ENCODE measurements at regions not wholly inside any gene's neighbourhood (a gene's known extent, or its start where the extent isn't known, plus 50 kb on each side); places are given as distances from the start of the nearest gene placed in this dataset.

DNA sequence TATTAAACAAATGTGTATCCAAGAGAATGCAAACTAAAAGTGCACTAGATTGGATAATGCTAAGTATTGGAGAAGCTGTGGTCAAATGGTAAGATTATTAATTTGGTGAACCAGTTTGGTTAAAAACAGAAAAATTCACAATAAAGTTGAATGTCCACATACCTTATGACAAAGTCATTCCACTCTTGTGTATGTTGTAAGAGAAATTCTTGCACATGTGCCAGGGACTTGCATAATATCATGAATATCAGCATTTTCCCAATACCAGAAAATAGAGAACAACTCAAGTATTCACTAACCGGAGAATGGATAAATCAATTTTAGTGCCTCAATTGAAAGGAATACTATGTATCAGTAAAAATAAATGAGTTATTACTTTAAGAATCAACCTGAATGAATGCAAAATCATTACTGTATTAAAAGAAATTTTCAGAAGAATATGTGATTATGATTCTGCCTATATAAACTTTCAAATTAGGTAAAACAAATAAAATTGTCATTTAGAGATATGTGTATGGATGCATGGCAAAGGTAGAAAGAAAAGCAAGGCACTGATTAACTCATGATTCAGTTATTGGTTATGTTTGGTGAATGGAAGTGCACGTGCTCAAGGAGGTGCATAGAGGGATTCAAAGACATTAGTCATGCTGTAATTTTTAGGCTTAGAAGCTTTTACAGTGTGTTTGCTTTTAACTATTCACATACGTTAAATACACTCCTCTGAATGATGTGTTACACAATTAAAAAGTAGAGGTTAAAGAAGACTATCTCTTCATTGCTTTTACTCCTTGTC lies 217.4 kb upstream of the KCNK2 start:
- TF ChIP-seq GATA2 (IDR thresholded peaks at IDR 0.05; ENCODE audit: low read depth, low read length) (no peak), GATA3 (IDR thresholded peaks at IDR 0.05; ENCODE audit: low read depth, low read length) (no peak)
